Neutrophil (primary cell): ENCODE measurements at regions not wholly inside any gene's neighbourhood (a gene's known extent, or its start where the extent isn't known, plus 50 kb on each side); places are given as distances from the start of the nearest gene placed in this dataset.

Source experiments
- H3K27ac ChIP-seq: fragments of 200-600 bp; sonication (generic); 2 replicates; pipeline ENCODE4 v1.5.1; 2016; ENCODE audit warnings: mild to moderate bottlenecking, moderate library complexity
- H3K27me3 ChIP-seq: fragments of 200-600 bp; sonication (generic); 2 replicates; pipeline ENCODE4 v1.6.0; 2016; ENCODE audit warnings: mild to moderate bottlenecking
- H3K36me3 ChIP-seq: fragments of 200-600 bp; sonication (generic); 2 replicates; pipeline ENCODE4 v1.5.1; 2017
- H3K4me1 ChIP-seq, 2 experiments: fragments of 200-600 bp in 1 of 2; sonication (generic) in 1 of 2; 1 replicate in 1 of 2; 2 replicates in 1 of 2; pipeline versions ENCODE4 v1.5.1 to v1.6.1; 2013 to 2016; ENCODE audit warnings: low read depth in 1 of 2, low read length in 1 of 2, mild to moderate bottlenecking in 1 of 2, moderate library complexity in 1 of 2; ENCODE audit not compliant: control insufficient read depth in 1 of 2, insufficient read depth in 1 of 2
- H3K4me3 ChIP-seq, 2 experiments: fragments of 200-600 bp in 1 of 2; sonication (generic) in 1 of 2; 1 replicate in 1 of 2; 2 replicates in 1 of 2; pipeline ENCODE4 v1.5.1; 2013 to 2016; ENCODE audit warnings: low read depth in 1 of 2, low read length in 1 of 2, mild to moderate bottlenecking in 1 of 2, moderate library complexity in 1 of 2
- H3K9me3 ChIP-seq: fragments of 200-600 bp; sonication (generic); 2 replicates; pipeline ENCODE4 v1.5.1; 2016
- TF ChIP-seq, protein P1 (sequence below): fragments of 200-600 bp; sonication (generic); IDR thresholded peaks from 2 replicates; pipeline ENCODE4 v1.5.1; 2016; ENCODE audit warnings: antibody characterized with exemption

DNA sequence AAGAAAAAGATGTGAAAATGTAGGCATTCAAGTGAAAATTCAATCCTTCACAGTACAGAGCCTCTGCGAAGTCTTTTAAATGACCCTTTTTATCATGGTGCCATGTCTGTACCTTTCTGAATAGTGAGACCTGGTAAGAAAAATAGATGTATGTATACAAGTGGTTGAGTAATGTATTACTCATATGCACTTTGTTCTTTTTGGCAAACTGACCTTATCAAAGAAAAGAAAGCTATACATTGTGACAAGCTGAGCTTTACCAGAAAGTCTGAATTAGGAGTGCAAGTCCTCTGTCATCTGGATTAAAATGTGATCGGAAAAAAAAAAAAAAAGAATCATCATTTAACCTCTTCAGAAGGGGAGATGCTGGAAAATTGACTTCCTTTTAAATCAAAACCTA lies 356.4 kb upstream of the CCNH start:
- Histone ChIP-seq H3K27ac (no peak overlapping the region), H3K9me3 (no peaks in the 10 kb centered on the region)
- TF ChIP-seq, protein P1, sequence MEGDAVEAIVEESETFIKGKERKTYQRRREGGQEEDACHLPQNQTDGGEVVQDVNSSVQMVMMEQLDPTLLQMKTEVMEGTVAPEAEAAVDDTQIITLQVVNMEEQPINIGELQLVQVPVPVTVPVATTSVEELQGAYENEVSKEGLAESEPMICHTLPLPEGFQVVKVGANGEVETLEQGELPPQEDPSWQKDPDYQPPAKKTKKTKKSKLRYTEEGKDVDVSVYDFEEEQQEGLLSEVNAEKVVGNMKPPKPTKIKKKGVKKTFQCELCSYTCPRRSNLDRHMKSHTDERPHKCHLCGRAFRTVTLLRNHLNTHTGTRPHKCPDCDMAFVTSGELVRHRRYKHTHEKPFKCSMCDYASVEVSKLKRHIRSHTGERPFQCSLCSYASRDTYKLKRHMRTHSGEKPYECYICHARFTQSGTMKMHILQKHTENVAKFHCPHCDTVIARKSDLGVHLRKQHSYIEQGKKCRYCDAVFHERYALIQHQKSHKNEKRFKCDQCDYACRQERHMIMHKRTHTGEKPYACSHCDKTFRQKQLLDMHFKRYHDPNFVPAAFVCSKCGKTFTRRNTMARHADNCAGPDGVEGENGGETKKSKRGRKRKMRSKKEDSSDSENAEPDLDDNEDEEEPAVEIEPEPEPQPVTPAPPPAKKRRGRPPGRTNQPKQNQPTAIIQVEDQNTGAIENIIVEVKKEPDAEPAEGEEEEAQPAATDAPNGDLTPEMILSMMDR = no peak

DNA sequence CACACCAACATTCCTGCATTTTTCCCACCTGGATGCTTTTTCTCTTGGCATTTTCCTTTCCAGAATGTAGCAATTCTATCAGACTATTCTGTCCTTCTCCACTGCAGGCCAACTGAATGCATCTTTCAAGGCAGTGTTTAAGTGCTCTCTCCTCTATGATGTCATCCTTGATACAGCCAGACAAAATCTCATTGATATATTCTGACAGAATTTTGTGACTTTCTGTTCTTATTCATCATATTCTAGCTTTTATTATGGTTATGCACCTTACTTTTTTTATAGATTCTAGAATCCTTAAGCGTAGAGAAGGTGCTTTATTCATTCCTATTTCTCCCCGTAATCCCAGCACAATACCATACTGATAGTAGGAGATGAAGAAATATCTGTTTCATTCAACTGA lies 355.5 kb upstream of the CCNH start:
- peaks cover 29% of the 10 kb centered on the region for H3K27me3 ChIP-seq
- H3K4me3 ChIP-seq = no peak overlapping the region
- H3K4me1 ChIP-seq = no peaks in the 10 kb centered on the region
- TF ChIP-seq, protein P1 = no peak
- H3K36me3 ChIP-seq = no peaks in the 10 kb centered on the region
- no peaks in the 10 kb centered on the region for H3K9me3 ChIP-seq
- H3K27ac ChIP-seq = no peak overlapping the region

More for the DNA sequence above, 356.4 kb upstream of the CCNH start:
- Histone ChIP-seq H3K36me3 (no peaks in the 10 kb centered on the region), H3K27me3 (peaks cover 29% of the 10 kb centered on the region), H3K4me3 (no peak overlapping the region), H3K4me1 (no peaks in the 10 kb centered on the region)

DNA sequence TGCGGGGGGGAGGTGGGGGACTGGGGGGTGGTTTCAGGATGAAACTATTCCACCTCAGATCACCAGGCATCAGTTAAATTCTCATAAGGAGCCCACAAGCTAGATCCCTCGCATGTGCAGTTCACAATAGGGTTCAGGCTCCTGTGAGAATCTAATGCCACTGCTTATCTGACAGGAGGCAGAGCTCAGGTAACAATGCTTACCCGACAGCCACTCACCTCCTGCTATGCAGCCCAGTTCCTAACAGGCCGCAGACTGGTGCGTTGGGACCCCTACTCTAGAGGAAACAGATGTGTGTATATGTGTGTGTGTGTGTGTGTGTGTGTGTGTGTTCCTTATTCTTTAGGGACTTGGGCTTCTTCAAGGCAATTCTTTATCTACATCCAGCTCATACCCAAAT lies 352.3 kb upstream of the CCNH start:
- TF ChIP-seq, protein P1 = no peak

DNA sequence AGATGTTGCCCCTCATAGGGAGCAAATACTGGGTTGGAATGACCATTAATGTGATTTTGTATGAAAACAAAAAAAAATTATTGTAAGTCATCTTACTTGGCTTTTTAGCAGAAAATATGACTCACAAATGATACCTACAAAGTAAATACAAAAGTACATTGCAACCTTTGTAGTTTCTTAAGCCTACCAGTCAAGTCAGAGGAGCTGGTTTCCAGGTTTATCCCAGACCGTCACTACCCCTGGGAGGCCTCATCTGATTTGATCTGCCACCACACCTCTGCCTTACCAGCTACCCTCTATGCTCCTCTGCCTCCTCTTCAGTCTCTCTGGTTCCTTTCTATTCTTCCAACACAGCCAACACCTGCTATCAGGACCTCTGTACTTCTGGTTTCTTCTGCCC lies 349.9 kb upstream of the CCNH start:
- Histone ChIP-seq H3K4me1 (no peaks in the 10 kb centered on the region), H3K27ac (no peak overlapping the region), H3K9me3 (no peaks in the 10 kb centered on the region), H3K4me3 (no peak overlapping the region), H3K27me3 (no peaks in the 10 kb centered on the region), H3K36me3 (no peaks in the 10 kb centered on the region)
- TF ChIP-seq, protein P1 = no peak

More for the DNA sequence above, 352.3 kb upstream of the CCNH start:
- Histone ChIP-seq H3K27me3 (peaks cover 7% of the 10 kb centered on the region), H3K9me3 (no peaks in the 10 kb centered on the region), H3K36me3 (no peaks in the 10 kb centered on the region), H3K4me1 (no peaks in the 10 kb centered on the region), H3K27ac (no peak overlapping the region), H3K4me3 (no peak overlapping the region)

DNA sequence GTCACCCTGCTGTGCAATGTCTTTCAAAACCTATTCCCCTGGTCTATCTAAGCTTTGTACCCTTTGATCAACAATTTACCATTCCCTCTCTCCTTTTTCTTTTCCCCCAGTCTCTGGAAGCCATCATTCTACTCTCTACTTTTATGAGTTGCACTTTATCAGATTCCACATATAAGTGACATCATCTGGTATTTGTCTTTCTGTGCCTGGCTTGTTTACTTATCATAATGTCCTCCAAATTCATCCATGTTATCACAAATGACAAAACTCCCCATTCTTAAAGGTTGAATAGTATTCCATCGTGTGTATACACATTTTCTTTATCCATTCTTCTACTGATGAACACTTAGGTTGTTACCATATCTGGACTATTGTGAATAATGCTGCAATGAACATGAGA lies 344.2 kb upstream of the CCNH start:
- no peaks in the 10 kb centered on the region for H3K36me3 ChIP-seq
- H3K27me3 ChIP-seq = no peaks in the 10 kb centered on the region
- no peak overlapping the region for H3K4me3 ChIP-seq
- H3K9me3 ChIP-seq = no peaks in the 10 kb centered on the region
- TF ChIP-seq, protein P1 = no peak
- H3K4me1 ChIP-seq = no peaks in the 10 kb centered on the region
- no peak overlapping the region for H3K27ac ChIP-seq

DNA sequence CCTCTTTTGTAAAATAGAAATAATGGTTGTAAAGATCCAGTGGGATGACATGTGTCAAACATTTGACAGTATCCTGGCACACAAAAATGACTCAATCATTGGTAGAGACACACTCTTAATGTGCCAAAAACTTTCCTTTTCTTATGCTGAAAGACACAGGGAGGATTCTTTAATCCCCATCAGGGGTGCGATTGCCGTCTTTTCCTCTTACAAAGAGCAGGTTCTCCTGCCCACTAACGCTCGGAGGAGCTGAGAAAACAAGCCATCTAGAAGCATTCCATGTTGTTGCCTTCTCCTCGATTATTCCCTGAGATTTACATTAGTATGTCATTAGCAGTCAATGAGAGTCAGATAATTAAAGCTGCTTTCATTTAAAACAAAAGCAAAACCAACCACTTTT lies 342.6 kb upstream of the CCNH start:
- H3K9me3 ChIP-seq = no peaks in the 10 kb centered on the region
- H3K27ac ChIP-seq = no peak overlapping the region
- no peaks in the 10 kb centered on the region for H3K4me1 ChIP-seq
- TF ChIP-seq, protein P1 = no peak
- H3K27me3 ChIP-seq = no peaks in the 10 kb centered on the region
- no peaks in the 10 kb centered on the region for H3K36me3 ChIP-seq
- H3K4me3 ChIP-seq = no peak overlapping the region
